GM18907 (cell line): ENCODE measurements at regions not wholly inside any gene's neighbourhood (a gene's known extent, or its start where the extent isn't known, plus 50 kb on each side); places are given as distances from the start of the nearest gene placed in this dataset.
"Not testable (repeated sequence)": the region's sequence is repeated elsewhere in the genome, so short reads cannot be mapped to it uniquely, and the experiment has no call there.

Experiments
- ATAC-seq: cut with Tn5 transposase; IDR thresholded peaks from one replicate; pipeline ENCODE4 v1.9.1; 2021; ENCODE audit warnings: mild to moderate bottlenecking, moderate library complexity; ENCODE audit not compliant: unreplicated experiment

DNA sequence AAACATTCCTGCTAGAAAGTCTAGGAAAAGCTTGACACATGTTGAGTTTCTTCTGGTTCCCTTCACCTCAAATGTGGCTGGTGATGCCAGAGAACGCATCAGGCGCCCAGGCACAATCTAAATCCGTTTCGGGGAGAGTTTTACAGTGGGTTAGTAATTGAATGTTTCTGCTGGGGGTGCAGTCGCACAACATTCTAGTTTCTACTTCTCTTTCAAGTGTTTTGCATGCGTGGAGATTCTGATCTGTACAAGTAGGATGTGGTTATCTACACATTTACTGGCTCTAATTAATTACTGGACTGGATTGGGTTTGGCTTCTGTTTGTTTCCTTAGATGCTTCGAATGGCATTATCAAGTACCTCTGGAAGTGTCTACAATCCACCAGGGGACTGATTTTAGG, 173.8 kb downstream of the TMEM26 start:
- ATAC-seq, result peak; percentile 95

GRCh38 chr10:61278556-61278955, 174.6 kb downstream of the TMEM26 start:
- ATAC-seq, result no peak

GRCh38 chr10:61272781-61273180, 180.4 kb downstream of the TMEM26 start:
- no peak for ATAC-seq

DNA sequence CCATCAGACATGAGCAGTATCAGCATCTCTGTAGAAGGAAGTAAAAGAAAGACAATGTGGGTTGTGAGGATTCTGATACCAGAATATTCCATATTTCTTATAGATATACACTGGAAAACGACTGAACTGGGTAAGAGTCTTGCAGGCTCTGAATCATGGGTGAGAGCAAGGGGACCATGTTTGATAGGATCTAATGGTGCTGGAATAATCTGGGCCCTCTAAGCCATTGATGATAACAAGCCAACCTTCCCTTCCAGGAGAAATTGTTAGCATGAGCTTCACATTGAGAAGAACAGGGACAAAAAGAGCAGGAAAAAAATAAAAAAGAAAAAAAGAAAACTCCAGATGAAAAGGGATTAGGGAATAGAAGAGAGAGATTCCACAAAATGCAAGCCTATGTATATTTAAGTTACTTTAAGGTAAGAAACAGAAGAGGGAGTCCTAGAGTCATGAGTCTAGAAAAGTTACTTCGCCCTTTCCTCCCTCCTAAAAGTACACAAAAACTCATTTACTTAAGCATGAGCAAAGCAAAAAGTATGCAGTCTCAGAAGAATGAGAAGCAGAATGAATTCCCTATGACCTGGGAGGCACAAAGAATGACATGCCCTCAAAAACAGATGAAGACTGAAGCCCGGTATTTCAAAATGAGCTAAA, 181.9 kb downstream of the TMEM26 start:
- no peak for ATAC-seq

DNA sequence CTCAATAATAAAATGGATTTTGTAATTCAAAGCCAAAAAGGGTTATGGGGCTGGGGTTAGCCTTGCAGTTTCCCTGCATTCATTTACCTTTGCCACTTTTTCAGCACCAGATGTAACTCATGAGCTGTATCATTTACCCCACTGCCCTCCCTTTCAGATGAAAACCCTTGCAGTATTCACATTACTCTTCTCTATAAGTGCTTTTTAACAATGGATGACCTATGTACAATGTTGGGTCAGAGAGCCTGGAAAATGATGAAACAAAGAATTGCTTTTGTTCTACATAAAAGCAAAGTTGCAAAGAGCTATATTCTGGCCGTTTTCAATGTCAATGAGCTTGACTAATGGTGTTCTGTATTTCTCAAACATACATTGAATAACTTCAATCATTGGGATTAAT, 189.7 kb downstream of the TMEM26 start:
- no peak for ATAC-seq

DNA sequence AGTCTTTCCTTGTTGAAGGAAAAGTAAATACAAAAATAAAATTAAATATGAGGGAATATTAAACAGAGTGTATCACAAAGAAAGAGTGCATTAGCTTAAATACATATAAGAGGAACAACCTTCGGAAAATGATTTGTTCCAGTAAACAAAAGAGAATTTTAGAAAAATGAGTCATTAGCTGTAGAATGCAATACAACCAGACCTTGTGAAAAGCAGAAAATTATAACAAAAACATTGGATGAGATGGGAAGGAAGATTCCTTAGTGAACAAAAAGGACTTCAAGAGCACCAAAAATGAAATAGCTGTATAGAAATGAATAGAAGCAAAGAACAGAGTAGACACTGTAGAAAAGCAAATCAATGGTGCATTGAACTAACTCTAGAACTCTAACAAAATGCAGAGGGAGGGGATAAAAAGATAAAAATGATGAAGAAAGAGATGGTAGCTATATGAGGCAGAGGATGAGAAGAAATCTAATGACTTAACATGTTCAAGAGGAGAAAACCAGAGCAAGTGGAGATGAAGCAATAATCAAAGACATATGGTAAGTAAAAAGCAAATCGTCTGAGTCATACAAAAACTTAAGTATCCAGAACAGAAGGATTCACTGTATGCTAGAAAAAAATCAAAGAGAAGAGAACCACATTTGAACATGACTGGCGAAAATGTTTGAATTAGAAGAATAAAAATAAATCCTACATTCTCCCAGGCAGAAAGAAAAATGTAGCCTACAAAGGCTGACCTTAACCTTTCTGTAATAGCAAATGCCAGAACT, 190.5 kb downstream of the TMEM26 start:
- ATAC-seq, result no peak

DNA sequence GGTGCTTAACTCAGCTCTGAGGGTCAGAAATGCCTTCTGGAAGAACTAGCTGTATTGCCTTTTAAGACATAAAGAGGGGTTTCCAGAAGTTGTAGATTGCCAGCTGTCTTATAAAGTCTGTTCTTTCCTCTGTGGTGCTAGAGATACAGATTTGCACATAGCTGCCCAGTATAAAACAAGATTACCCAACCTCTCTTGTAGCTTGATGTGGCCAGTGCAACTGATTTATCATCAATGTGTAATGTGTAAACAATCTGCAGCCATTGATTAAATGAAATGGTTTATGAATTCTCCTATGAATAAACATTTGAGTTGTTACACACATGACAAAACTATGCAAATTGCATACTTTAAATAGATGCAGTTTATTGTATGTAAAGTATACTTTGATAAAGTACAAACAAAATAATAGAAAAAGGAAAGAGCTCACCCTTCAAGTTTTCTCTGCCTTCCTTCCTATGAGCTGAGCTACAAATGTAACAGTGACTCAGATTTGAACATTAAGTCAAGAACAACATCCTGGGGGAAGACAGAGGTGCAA, 195.2 kb downstream of the TMEM26 start:
- ATAC-seq, result no peak

DNA sequence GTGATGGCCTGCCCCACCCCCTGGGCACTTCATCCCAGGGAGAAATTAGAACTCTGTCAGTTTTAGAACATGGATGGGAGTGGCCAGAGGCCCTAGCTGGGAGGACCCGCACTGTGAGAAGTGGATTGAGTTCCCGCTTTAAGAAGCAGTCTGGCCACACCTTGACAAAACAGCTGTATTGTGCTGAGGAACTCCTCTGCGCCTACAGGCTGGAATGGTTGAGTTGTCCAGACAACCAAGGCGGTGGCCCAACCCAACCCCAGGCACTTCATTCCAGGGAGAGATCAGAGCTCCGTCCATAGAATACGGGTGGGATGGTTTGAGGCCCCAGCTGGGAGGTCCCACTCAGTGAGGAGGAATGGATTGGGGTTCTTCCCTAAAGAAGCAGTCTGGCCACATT, 196.0 kb downstream of the TMEM26 start:
- no peak for ATAC-seq

GRCh38 chr10:61252326-61252725, 200.9 kb downstream of the TMEM26 start:
- not testable (repeated sequence) for ATAC-seq

GRCh38 chr10:61251089-61251488, 202.1 kb downstream of the TMEM26 start:
- no peak for ATAC-seq

DNA sequence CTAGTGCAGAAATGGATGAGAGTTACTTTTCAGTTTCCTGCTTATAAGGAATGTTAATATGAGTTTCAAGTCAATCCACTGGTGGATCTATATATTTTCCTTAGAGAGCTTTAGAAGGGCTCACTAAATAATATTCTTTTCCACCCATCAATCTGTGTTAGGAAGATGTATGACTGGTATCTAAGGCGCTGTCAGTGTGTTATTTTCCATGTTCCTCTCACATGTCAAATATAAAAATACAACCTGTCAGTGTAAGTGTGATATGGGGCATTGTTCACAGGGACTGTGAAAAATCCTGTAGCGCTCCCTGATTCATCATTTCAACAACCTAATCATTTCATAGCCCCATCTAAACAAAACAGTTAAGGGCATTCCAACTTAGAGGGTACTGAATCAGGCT, 203.1 kb downstream of the TMEM26 start:
- ATAC-seq, result no peak

DNA sequence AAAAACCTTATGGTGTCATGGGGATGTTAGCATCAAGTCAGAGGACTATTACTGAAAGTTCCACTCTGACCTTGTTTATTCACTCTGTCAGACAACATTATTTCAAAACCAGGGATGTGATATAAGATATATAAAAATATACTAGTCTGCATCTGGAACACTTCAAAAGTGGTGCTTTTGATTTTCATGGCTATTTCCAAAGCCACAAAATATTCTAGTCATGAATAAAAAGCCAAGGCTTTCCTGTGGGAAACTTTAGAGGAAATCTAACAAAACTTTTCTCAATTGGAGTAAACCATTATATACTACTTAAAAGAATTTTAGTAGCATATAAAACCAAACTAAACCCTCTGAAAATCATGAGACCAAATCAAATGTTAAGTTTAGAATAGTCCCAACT, 205.2 kb downstream of the TMEM26 start:
- ATAC-seq, result no peak

DNA sequence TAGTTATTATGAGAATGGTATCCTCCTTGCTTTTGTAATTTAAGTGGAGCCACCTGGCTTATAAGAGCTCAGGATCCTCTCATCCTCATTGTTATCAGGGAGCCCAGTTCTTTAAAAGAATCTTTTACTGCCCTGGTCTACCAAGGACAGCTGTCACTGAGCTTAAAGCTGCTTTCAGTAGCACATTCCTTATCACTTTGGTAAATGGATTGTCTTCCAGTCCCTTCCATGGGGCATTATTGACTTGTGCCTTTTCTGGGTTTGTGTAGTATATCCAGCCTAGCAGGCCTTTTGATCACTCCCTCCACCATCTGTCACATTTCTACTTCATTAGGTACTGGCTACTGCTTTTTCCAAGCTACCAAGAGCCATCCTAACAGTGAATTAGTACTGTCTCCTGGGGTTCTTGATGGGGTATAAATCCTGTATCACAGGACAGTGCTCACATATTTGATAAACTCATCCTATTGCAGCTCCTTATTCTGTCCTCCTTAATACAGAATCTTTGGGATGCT, 208.9 kb downstream of the TMEM26 start:
- no peak for ATAC-seq

GRCh38 chr10:61232780-61233179, 220.4 kb downstream of the TMEM26 start:
- ATAC-seq, result no peak

GRCh38 chr10:61225939-61226338, 227.2 kb downstream of the TMEM26 start:
- ATAC-seq, result no peak

DNA sequence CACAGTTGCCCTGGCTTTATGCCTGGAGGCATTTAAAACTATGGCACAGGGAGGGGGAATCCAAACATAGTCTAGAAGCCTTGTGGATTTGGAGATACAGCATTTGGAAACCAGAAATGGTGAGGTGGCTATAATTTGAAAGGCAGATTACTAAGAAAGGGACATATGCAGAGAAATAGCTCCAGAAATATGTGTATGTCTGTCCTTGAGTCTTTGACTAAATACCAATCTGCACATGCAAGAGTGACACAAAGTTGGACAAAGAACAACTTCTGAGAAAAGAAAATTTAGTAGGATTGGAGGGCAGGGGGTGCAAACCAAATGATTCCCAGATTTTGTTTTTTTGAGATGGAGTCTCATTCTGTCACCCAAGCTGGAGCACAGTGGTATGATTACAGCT, 229.6 kb downstream of the TMEM26 start:
- ATAC-seq, result no peak

GRCh38 chr10:61219696-61220095, 233.5 kb downstream of the TMEM26 start:
- no peak for ATAC-seq

DNA sequence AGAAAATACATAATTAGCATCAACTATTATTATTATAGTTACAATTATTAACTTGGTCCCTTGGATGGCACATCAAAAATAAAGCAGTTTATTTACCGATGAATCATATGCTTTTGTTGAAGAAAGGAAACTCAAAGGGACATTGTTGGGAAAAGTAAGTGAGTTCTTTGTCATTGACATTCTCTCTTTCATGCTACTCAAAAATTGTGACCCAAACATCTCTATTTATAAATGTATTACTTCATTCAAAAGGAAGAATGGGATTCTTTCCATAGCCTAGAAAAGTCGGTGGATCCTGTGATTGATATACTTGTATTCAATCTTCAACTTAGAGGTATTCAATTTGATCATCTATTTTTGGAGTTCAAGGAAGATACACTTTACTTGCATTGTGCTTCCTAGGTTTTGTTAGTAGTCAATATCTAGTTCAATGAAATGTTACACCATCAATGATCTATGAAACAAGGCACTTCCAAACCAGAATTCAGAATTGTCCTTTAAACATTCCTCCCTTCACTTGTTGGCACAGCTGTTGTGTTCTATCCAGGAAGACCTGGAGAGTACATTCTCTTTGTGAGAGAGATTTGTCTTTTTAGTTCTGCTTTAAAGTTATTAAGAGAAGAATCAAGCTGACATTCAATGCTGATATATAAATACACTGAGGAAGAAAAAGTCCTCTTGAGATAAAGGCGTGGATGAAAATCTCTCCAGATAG, 235.2 kb downstream of the TMEM26 start:
- no peak for ATAC-seq

DNA sequence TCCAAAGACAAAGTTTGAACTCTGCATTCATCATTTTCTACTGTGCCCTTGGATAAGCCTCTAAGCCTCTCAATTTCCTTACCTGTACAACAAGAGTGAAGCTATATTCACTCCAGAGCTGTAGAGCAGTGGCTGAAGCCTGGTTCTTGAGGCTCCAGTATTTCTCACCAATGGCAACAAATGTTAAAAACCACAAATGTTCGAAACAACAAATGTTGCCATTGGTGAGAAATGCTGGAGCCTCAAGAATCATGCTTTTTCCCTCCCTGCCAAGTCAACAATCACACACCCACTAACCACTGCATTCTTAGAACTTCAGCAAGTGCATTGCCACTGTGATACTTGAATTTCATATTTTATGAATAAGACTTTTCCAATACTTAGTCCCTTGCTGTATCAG, 237.9 kb downstream of the TMEM26 start:
- ATAC-seq, result no peak

DNA sequence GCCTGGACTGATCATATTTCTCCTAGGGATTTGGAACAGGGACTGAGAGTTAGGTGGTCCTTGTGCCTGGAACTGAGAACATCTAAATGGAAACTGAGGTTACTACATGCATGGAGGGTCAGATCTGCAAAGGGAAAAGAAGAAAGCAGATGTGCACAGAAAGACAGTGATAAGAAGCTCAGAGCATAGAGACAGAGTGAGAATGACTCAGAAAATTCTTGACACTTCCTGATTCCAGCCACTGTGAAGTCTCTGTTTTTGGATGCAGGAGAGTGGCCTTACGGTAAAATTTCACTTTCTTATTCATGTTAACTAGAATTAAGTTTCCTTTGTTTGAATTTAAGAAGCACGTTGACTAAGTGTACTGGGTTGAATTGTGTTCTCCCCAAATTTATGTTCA, 241.7 kb downstream of the TMEM26 start:
- no peak for ATAC-seq

- no peak for ATAC-seq
Measured at GRCh38 chr10:61197057-61197456, 253.1 kb upstream of the RHOBTB1 start.

GRCh38 chr10:61195211-61195610, 251.2 kb upstream of the RHOBTB1 start:
- ATAC-seq, result no peak
